ENCODE measurements at regions not wholly inside any gene's neighbourhood (a gene's known extent, or its start where the extent isn't known, plus 50 kb on each side); places are given as distances from the start of the nearest gene placed in this dataset.

- Histone ChIP-seq H3K36me3 (no peaks in the 10 kb centered on the region), H3K4me3 (no peak overlapping the region), H3K4me1 (no peaks in the 10 kb centered on the region), H3K27ac (peak overlapping the region; percentile 60 to 80), H3K9me3 (no peaks in the 10 kb centered on the region), H3K27me3 (no peaks in the 10 kb centered on the region)
- intact Hi-C loops (cut with DNase I; ENCODE audit: low total_unique reads): no loop called here
- no peak for DNase-seq
- TF ChIP-seq POLR2A (IDR thresholded peaks at IDR 0.05): no peak
Measured at GRCh38 chr13:76725896-76726295, 160.3 kb downstream of the KCTD12 start.

- H3K27ac ChIP-seq: peak overlapping the region; percentile 60 to 80
- no peaks in the 10 kb centered on the region for H3K36me3 ChIP-seq
- no peaks in the 10 kb centered on the region for H3K9me3 ChIP-seq
Measured at GRCh38 chr13:76725211-76725610, 161.0 kb downstream of the KCTD12 start.

GRCh38 chr13:76724421-76724820 is 161.8 kb downstream of the KCTD12 start:
- intact Hi-C loops (cut with DNase I; ENCODE audit: low total_unique reads): no loop called here
- Histone ChIP-seq H3K9me3 (no peaks in the 10 kb centered on the region), H3K4me1 (no peaks in the 10 kb centered on the region), H3K27ac (peak overlapping the region; percentile 60 to 80), H3K27me3 (no peaks in the 10 kb centered on the region), H3K36me3 (no peaks in the 10 kb centered on the region), H3K4me3 (no peak overlapping the region)
- TF ChIP-seq CTCF (IDR thresholded peaks at IDR 0.05) (no peak), POLR2A (IDR thresholded peaks at IDR 0.05) (no peak)
- no peak for DNase-seq

More at GRCh38 chr13:76725211-76725610, 161.0 kb downstream of the KCTD12 start:
- TF ChIP-seq CTCF (IDR thresholded peaks at IDR 0.05) (no peak), POLR2A (IDR thresholded peaks at IDR 0.05) (no peak)
- H3K27me3 ChIP-seq: no peaks in the 10 kb centered on the region
- no peaks in the 10 kb centered on the region for H3K4me1 ChIP-seq
- no peak for DNase-seq
- H3K4me3 ChIP-seq: no peak overlapping the region
- intact Hi-C loops (cut with DNase I; ENCODE audit: low total_unique reads): no loop called here

GRCh38 chr13:76723551-76724232 is 162.5 kb downstream of the KCTD12 start:
- H3K4me3 ChIP-seq: no peak overlapping the region
- H3K27me3 ChIP-seq: no peaks in the 10 kb centered on the region
- no peaks in the 10 kb centered on the region for H3K9me3 ChIP-seq
- intact Hi-C loops (cut with DNase I; ENCODE audit: low total_unique reads): no loop called here
- no peaks in the 10 kb centered on the region for H3K4me1 ChIP-seq
- no peaks in the 10 kb centered on the region for H3K36me3 ChIP-seq
- TF ChIP-seq CTCF (IDR thresholded peaks at IDR 0.05) (no peak), POLR2A (IDR thresholded peaks at IDR 0.05) (no peak)
- peak overlapping the region; percentile 15 to 80 for H3K27ac ChIP-seq
- DNase-seq: no peak

GRCh38 chr13:76722782-76723181 is 163.4 kb downstream of the KCTD12 start:
- TF ChIP-seq POLR2A (IDR thresholded peaks at IDR 0.05) (no peak), CTCF (IDR thresholded peaks at IDR 0.05) (no peak)
- Histone ChIP-seq H3K4me3 (no peak overlapping the region), H3K27ac (peak overlapping the region in 1 of 2 donors; percentile 80), H3K9me3 (no peaks in the 10 kb centered on the region), H3K4me1 (no peaks in the 10 kb centered on the region), H3K27me3 (no peaks in the 10 kb centered on the region), H3K36me3 (no peaks in the 10 kb centered on the region)
- no peak for DNase-seq
- intact Hi-C loops (cut with DNase I; ENCODE audit: low total_unique reads): no loop called here
